ENCODE measurements at regions not wholly inside any gene's neighbourhood (a gene's known extent, or its start where the extent isn't known, plus 50 kb on each side); places are given as distances from the start of the nearest gene placed in this dataset.
"Not testable (repeated sequence)": the region's sequence is repeated elsewhere in the genome, so short reads cannot be mapped to it uniquely, and the experiment has no call there.

GRCh38 chr5:25439025-25439424, 794.2 kb upstream of the CDH10 start:
- Histone ChIP-seq H3K9me2 (no peaks in the 10 kb centered on the region), H3K27me3 (ENCODE audit: insufficient read depth) (no peaks in the 10 kb centered on the region), H4K20me1 (ENCODE audit: insufficient read depth) (no peaks in the 10 kb centered on the region), H3K9ac (no peak overlapping the region), H3K9me3 (no peaks in the 10 kb centered on the region), H3K36me3 (replicated peaks in 1 of 2; ENCODE audit: control insufficient read depth in 1 of 2, insufficient read depth in 2 of 2, low read length in 1 of 2) (no peaks in the 10 kb centered on the region), H3F3A (replicated peaks; ENCODE audit: insufficient read depth) (no peaks in the 10 kb centered on the region), H3K79me2 (ENCODE audit: insufficient read depth) (no peaks in the 10 kb centered on the region), H3K27ac (ENCODE audit: low read depth in 2 of 2, low read length in 1 of 2) (no peak overlapping the region), H3K4me3 (ENCODE audit: low read depth in 2 of 2, low read length in 1 of 2) (no peak overlapping the region), H3K4me1 (ENCODE audit: control insufficient read depth in 1 of 2, insufficient read depth in 2 of 2, low read depth in 1 of 2, low read length in 1 of 2) (no peaks in the 10 kb centered on the region), H3K4me2 (no peak overlapping the region), H2AFZ (ENCODE audit: low read depth) (no peak overlapping the region)
- CTCF ChIA-PET = no interaction called here
- POLR2A ChIA-PET = no interaction called here
- 26% methylated on average over 5 of the region's 5 CpGs for WGBS (ENCODE audit: low lambda C conversion rate)
- TF ChIP-seq, protein P1, sequence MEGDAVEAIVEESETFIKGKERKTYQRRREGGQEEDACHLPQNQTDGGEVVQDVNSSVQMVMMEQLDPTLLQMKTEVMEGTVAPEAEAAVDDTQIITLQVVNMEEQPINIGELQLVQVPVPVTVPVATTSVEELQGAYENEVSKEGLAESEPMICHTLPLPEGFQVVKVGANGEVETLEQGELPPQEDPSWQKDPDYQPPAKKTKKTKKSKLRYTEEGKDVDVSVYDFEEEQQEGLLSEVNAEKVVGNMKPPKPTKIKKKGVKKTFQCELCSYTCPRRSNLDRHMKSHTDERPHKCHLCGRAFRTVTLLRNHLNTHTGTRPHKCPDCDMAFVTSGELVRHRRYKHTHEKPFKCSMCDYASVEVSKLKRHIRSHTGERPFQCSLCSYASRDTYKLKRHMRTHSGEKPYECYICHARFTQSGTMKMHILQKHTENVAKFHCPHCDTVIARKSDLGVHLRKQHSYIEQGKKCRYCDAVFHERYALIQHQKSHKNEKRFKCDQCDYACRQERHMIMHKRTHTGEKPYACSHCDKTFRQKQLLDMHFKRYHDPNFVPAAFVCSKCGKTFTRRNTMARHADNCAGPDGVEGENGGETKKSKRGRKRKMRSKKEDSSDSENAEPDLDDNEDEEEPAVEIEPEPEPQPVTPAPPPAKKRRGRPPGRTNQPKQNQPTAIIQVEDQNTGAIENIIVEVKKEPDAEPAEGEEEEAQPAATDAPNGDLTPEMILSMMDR (IDR thresholded peaks at IDR 0.05) = no peak
- TF ChIP-seq TCF12 (IDR thresholded peaks at IDR 0.05) = no peak
- TF ChIP-seq SMC3 (IDR thresholded peaks at IDR 0.05; ENCODE audit: low read depth, low read length) = no peak
- no peak for TF ChIP-seq USF1 (IDR thresholded peaks at IDR 0.05; ENCODE audit: borderline replicate concordance, low read depth)
- no peak for TF ChIP-seq FOXJ3 (CRISPR knock-in tag; IDR thresholded peaks at IDR 0.05)
- TF ChIP-seq JUND (IDR thresholded peaks at IDR 0.05) = no peak
- TF ChIP-seq SIN3A (IDR thresholded peaks at IDR 0.05; ENCODE audit: borderline replicate concordance, low read depth, low read length) = no peak
- no peak for TF ChIP-seq USF2 (IDR thresholded peaks at IDR 0.05; ENCODE audit: borderline replicate concordance, low read depth, low read length)
- no peak for TF ChIP-seq ELF1 (IDR thresholded peaks at IDR 0.05)
- no peak for TF ChIP-seq REST (IDR thresholded peaks at IDR 0.05; ENCODE audit: low read depth, low read length)
- no peak for TF ChIP-seq IRF3 (IDR thresholded peaks at IDR 0.05; ENCODE audit: low read depth, low read length)
- no peak for TF ChIP-seq YY1 (IDR thresholded peaks at IDR 0.05; ENCODE audit: low read depth)
- TF ChIP-seq RFX5 (IDR thresholded peaks at IDR 0.05; ENCODE audit: low read length) = no peak
- TF ChIP-seq GABPA (IDR thresholded peaks at IDR 0.05; ENCODE audit: low read depth) = no peak
- TF ChIP-seq MAX (IDR thresholded peaks at IDR 0.05; ENCODE audit: low read depth) = no peak
- TF ChIP-seq EP300 (IDR thresholded peaks at IDR 0.05; ENCODE audit: borderline replicate concordance in 1 of 2, low read depth in 1 of 2, low read length in 1 of 2) = no peak
- TF ChIP-seq GATA2 (CRISPR knock-in tag; IDR thresholded peaks at IDR 0.05) = no peak
- DNase-seq = no peak

DNA sequence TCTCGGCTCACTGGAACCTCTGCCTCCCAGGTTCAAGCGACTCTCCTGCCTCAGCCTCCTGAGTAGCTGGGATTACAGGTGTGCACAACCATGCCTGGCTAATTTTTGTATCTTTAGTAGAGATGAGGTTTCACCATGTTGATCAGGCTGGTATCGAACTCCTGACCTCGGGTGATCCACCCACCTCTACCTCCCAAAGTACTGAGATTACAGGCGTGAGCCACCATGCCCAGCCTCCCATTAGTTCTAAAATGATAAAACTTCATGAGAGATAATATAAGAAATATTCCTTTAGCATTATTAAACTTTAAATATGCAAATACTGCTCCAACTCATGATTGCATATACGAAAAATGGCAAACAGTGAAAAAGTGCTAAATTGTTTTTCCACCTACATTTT, 793.6 kb upstream of the CDH10 start:
- H3K9me3 ChIP-seq = not testable (repeated sequence)
- WGBS (ENCODE audit: low lambda C conversion rate) = 5% methylated on average over 6 of the region's 6 CpGs

More for the DNA sequence above, 793.6 kb upstream of the CDH10 start:
- H3K36me3 ChIP-seq (replicated peaks in 1 of 2; ENCODE audit: control insufficient read depth in 1 of 2, insufficient read depth in 2 of 2, low read length in 1 of 2); H3F3A ChIP-seq (replicated peaks; ENCODE audit: insufficient read depth); POLR2A ChIA-PET; H3K4me2 ChIP-seq; H3K4me3 ChIP-seq (ENCODE audit: low read depth in 2 of 2, low read length in 1 of 2); H3K79me2 ChIP-seq (ENCODE audit: insufficient read depth); H3K27me3 ChIP-seq (ENCODE audit: insufficient read depth); CTCF ChIA-PET; DNase-seq; H2AFZ ChIP-seq (ENCODE audit: low read depth); H3K27ac ChIP-seq (ENCODE audit: low read depth in 2 of 2, low read length in 1 of 2); H3K9me2 ChIP-seq; H3K9ac ChIP-seq; H3K4me1 ChIP-seq (ENCODE audit: control insufficient read depth in 1 of 2, insufficient read depth in 2 of 2, low read depth in 1 of 2, low read length in 1 of 2); H4K20me1 ChIP-seq (ENCODE audit: insufficient read depth): not testable (repeated sequence)

All from SK-N-SH (cell line).